Inflammatory macrophage (primary cell): ENCODE measurements at regions not wholly inside any gene's neighbourhood (a gene's known extent, or its start where the extent isn't known, plus 50 kb on each side); places are given as distances from the start of the nearest gene placed in this dataset.
"Not testable (repeated sequence)": the region's sequence is repeated elsewhere in the genome, so short reads cannot be mapped to it uniquely, and the experiment has no call there.

Source experiments
- DNase-seq, 2 donors: peaks; one replicate each; pipeline ENCODE4 v3.0.0-alpha.2; 2020 to 2022

GRCh38 chr16:18263046-18263445, 73.5 kb downstream of the NPIPA8 start:
- not testable (repeated sequence) for DNase-seq

GRCh38 chr16:18261848-18262247, 74.7 kb downstream of the NPIPA8 start:
- not testable (repeated sequence) for DNase-seq

DNA sequence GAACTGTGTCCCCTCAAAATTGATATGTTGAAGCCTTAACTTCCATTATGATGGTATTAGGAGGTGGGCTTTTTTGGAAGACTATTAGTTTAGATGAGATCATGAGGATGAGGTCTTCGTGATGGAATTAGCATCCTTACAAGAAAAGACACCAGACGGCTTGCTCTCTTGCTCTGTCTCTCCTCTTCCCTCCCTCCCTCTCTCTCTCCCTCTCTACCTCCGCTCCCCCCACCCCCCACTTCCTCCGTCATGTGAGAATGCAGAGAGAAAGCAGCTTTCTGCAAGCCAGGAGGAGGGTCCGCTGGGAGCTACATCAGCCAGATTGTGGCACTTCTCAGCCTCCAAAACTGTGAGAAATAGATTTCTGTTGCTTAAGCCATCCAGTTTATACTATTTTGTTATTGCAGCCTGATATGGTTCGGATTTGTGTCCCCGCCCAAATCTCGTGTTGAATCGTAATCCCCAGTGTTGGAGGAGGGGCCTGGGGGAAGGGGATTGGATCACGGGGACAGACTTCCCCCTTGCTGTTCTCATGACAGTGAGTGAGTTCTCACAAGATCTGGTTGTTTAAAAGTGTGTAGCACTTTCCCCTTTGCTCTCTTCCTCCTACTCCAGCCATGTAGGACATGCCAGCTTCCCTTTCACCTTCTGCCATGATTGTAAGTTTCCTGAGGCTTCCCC, 76.9 kb downstream of the NPIPA8 start:
- not testable (repeated sequence) for DNase-seq

DNA sequence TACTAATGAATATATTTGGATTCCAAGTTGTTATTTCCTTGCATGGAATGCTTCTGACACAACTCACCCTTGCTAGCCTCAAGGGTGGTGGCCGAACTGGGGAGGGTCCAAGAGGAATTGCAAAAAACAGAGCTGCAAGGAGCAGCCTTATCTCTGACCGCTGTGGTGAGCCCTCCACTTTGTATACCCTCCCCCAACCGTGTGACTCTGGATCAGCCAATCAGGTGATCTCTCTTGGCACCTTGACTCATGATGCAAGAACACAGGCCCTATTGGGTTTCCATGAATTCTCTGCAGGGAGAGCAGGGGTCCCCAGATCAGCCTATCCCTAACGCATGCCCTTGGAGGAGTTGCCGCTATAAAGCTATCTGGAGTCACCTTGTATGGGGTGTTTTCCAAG, 83.6 kb downstream of the NPIPA8 start:
- not testable (repeated sequence) for DNase-seq

DNA sequence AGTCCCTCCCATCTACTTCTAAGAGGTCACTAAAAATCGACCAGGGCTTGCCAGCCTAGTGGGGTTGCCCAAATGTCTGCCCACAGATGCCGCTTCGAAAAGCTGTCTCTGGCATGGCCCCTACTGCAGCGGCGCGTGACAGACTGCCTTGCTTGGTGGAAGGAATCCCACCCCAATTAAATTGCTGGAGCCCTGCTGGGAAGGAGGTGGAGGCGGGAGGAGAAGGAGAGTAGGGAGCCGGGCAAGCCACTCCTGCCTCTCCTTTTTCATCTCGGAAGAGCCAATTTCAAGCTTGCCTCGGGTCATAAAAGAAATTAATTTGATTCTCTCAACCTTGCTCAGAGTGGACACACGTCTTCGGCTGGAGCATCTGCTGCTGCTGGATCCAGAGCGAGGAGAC, 106.0 kb downstream of the NPIPA8 start:
- not testable (repeated sequence) for DNase-seq

- not testable (repeated sequence) for DNase-seq
Measured at GRCh38 chr16:18222054-18223009, 114.2 kb downstream of the NPIPA8 start.

GRCh38 chr16:18217741-18218140, 118.8 kb downstream of the NPIPA8 start:
- not testable (repeated sequence) for DNase-seq

GRCh38 chr16:18216814-18217213, 119.7 kb downstream of the NPIPA8 start:
- DNase-seq, result not testable (repeated sequence)

GRCh38 chr16:18213810-18214209, 122.7 kb downstream of the NPIPA8 start:
- not testable (repeated sequence) for DNase-seq

- not testable (repeated sequence) for DNase-seq
Measured at GRCh38 chr16:18211505-18211904, 125.0 kb downstream of the NPIPA8 start.

GRCh38 chr16:18204786-18205185, 131.8 kb downstream of the NPIPA8 start:
- not testable (repeated sequence) for DNase-seq

- not testable (repeated sequence) for DNase-seq
Measured at GRCh38 chr16:18204309-18204708, 132.2 kb downstream of the NPIPA8 start.

DNA sequence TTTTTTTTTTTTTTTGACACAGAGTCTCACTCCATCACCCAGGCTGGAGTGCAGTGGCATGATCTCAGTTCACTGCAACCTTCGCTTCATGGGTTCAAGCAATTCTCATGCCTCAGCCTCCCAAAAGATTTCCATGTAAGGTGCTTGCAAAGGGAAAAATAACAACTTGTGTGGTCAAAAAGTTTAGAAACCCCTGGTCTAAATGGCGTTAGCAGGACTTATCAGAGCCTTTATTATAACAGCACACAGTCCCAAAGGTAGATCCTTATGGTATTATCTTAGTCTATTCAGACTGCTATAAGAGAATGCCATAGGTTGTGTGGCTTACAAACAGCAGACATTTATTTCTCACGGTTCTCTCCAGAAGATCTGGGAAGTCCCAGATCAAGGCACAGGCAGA, 135.0 kb downstream of the NPIPA8 start:
- not testable (repeated sequence) for DNase-seq

- DNase-seq, result not testable (repeated sequence)
Measured at GRCh38 chr16:18192389-18192788, 144.1 kb downstream of the NPIPA8 start.

DNA sequence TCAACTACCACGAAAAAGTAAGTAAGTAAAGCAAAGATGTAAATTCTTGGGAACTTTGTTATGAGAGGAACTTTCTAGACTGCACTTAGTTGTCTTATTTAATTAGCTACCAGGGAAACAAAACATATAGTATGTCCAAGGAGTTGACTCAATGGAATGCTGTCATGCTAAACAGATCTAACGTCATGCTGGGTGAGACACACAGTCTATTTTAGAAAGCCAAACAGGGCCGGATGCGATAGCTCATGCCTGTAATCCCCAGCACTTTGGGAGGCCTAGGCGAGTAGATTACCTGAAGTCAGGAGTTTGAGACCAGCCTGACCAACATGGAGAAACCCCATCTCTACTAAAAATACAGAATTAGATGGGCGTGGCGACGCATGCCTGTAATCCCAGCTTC, 146.4 kb downstream of the NPIPA8 start:
- not testable (repeated sequence) for DNase-seq

GRCh38 chr16:18184755-18185154, 151.8 kb downstream of the NPIPA8 start:
- DNase-seq, result not testable (repeated sequence)

DNA sequence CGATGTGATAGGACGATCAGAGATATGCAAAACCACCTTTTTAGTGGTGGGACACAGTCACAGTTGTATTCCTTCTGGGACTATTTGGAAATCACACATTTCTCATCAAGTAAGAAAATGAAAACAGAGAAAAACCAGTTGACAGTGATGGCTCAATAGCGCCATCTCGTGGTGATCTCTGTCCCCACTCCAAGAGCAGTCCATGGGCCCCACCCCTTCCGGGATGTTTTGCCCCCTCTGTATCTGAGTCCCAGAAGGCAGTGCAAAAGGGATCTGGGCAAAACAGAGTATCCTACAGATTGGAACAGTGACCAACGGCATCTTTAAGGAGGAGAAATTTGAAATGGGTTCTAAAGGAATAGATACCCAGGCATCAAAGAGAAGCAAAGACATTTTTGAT, 155.5 kb downstream of the NPIPA8 start:
- DNase-seq, result not testable (repeated sequence)

- DNase-seq, result not testable (repeated sequence)
Measured at GRCh38 chr16:18173945-18174497, 162.5 kb downstream of the NPIPA8 start.

- not testable (repeated sequence) for DNase-seq
Measured at GRCh38 chr16:18162293-18162692, 174.2 kb downstream of the NPIPA8 start.

- DNase-seq, result not testable (repeated sequence)
Measured at GRCh38 chr16:18161224-18161623, 175.3 kb downstream of the NPIPA8 start.

DNA sequence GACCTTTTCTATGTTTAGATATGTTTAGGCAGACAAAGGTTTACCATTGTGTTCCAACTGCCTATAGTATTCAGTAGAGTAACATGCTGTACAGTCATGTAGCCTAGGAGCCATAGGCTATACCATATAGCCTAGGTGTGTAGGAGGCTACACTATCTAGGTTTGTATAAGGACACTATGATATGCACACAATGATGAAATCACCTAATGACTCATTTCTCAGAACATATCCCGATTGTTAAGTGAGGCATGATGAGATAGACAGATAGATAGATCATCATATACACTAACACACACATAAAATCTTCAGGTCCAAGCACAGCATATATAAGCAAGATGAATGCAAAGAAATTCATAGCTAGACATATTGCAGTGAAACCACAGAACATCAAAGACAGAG, 177.4 kb downstream of the NPIPA8 start:
- DNase-seq, result not testable (repeated sequence)

- not testable (repeated sequence) for DNase-seq
Measured at GRCh38 chr16:18157854-18158253, 178.7 kb downstream of the NPIPA8 start.

DNA sequence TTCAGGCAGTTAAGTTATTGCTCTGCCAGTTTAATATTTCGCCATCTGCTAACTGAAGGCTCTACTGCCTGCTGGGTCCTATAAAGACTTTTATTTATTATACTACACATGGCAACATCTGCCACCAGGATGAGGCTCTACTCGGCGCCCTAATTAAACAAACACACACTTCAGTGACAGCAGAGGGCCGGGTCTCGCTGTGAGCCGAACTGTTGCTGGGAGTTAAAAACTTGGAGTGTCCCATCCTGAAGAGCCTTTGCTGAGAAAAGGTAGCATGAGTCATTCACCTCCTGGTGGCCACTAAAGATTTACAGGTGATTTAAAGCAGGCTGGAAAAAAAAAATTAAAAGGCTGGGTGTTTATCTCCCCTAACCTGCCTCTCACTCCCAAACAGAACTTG, 183.7 kb downstream of the NPIPA8 start:
- not testable (repeated sequence) for DNase-seq
